Right hindlimb (tissue), 1 donor: ENCODE measurements at regions not wholly inside any gene's neighbourhood (a gene's known extent, or its start where the extent isn't known, plus 50 kb on each side); places are given as distances from the start of the nearest gene placed in this dataset.

Experiments used
- DNase-seq: peaks from one replicate; pipeline ENCODE4 v3.0.0-alpha.2; 2018

- DNase-seq: no peak
Observed at GRCh38 chr3:18071833-18072232, 329.4 kb upstream of the TBC1D5 start.

GRCh38 chr3:18070944-18071343 lies 328.5 kb upstream of the TBC1D5 start:
- no peak for DNase-seq

- no peak for DNase-seq
Observed at GRCh38 chr3:18070231-18070630, 327.8 kb upstream of the TBC1D5 start.

- DNase-seq: no peak
Observed at GRCh38 chr3:18069568-18069967, 327.1 kb upstream of the TBC1D5 start.

GRCh38 chr3:18066899-18067582 lies 324.6 kb upstream of the TBC1D5 start:
- DNase-seq: no peak

- DNase-seq: no peak
Observed at GRCh38 chr3:18064586-18064985, 322.2 kb upstream of the TBC1D5 start.

- DNase-seq: no peak
Observed at GRCh38 chr3:18062657-18063025, 320.2 kb upstream of the TBC1D5 start.

GRCh38 chr3:18061737-18062656 lies 319.6 kb upstream of the TBC1D5 start:
- DNase-seq: no peak

- DNase-seq: no peak
Observed at GRCh38 chr3:18058666-18059065, 316.2 kb upstream of the TBC1D5 start.

- DNase-seq: no peak
Observed at GRCh38 chr3:18057471-18058091, 315.1 kb upstream of the TBC1D5 start.

GRCh38 chr3:18054625-18055024 lies 312.2 kb upstream of the TBC1D5 start:
- no peak for DNase-seq

GRCh38 chr3:18051306-18051705 lies 308.9 kb upstream of the TBC1D5 start:
- no peak for DNase-seq

- no peak for DNase-seq
Observed at GRCh38 chr3:18049096-18049495, 306.7 kb upstream of the TBC1D5 start.

GRCh38 chr3:18047052-18047451 lies 304.6 kb upstream of the TBC1D5 start:
- DNase-seq: no peak

GRCh38 chr3:18046131-18046915 lies 303.9 kb upstream of the TBC1D5 start:
- no peak for DNase-seq

- no peak for DNase-seq
Observed at GRCh38 chr3:18044971-18045880, 302.8 kb upstream of the TBC1D5 start.

GRCh38 chr3:18044191-18044590 lies 301.8 kb upstream of the TBC1D5 start:
- DNase-seq: no peak

GRCh38 chr3:18036450-18036815 lies 294.0 kb upstream of the TBC1D5 start:
- no peak for DNase-seq

GRCh38 chr3:18035641-18036449 lies 293.4 kb upstream of the TBC1D5 start:
- DNase-seq: no peak

GRCh38 chr3:18033581-18034108 lies 291.2 kb upstream of the TBC1D5 start:
- DNase-seq: no peak

GRCh38 chr3:18030371-18030870 lies 288.0 kb upstream of the TBC1D5 start:
- DNase-seq: no peak
